ENCODE measurements at regions not wholly inside any gene's neighbourhood (a gene's known extent, or its start where the extent isn't known, plus 50 kb on each side); places are given as distances from the start of the nearest gene placed in this dataset.
"Not testable (repeated sequence)": the region's sequence is repeated elsewhere in the genome, so short reads cannot be mapped to it uniquely, and the experiment has no call there.

GRCh38 chr3:28575746-28576613, 227.4 kb upstream of the AZI2 start:
- DNase-seq (ENCODE audit: low read depth in 2 of 2, low spot score in 1 of 2): no peak

- no peak for DNase-seq (ENCODE audit: low read depth in 2 of 2, low spot score in 1 of 2)
Observed at GRCh38 chr3:28576614-28577200, 228.1 kb upstream of the AZI2 start.

GRCh38 chr3:28577941-28578500, 229.4 kb upstream of the AZI2 start:
- DNase-seq (ENCODE audit: low read depth in 2 of 2, low spot score in 1 of 2): no peak

- no peak for DNase-seq (ENCODE audit: low read depth in 2 of 2, low spot score in 1 of 2)
Observed at GRCh38 chr3:28586325-28586724, 237.7 kb upstream of the AZI2 start.

GRCh38 chr3:28587723-28588122, 239.1 kb upstream of the AZI2 start:
- DNase-seq (ENCODE audit: low read depth in 2 of 2, low spot score in 1 of 2): no peak

GRCh38 chr3:28590216-28590615, 241.6 kb upstream of the AZI2 start:
- no peak for DNase-seq (ENCODE audit: low read depth in 2 of 2, low spot score in 1 of 2)

- no peak for DNase-seq (ENCODE audit: low read depth in 2 of 2, low spot score in 1 of 2)
Observed at GRCh38 chr3:28590860-28591259, 242.2 kb upstream of the AZI2 start.

GRCh38 chr3:28595372-28595771, 246.7 kb upstream of the AZI2 start:
- no peak for DNase-seq (ENCODE audit: low read depth in 2 of 2, low spot score in 1 of 2)

GRCh38 chr3:28597452-28597851, 248.8 kb upstream of the AZI2 start:
- no peak for DNase-seq (ENCODE audit: low read depth in 2 of 2, low spot score in 1 of 2)

GRCh38 chr3:28598165-28598564, 249.5 kb upstream of the AZI2 start:
- no peak for DNase-seq (ENCODE audit: low read depth in 2 of 2, low spot score in 1 of 2)

GRCh38 chr3:28601291-28601690, 252.7 kb upstream of the AZI2 start:
- DNase-seq (ENCODE audit: low read depth in 2 of 2, low spot score in 1 of 2): no peak

- DNase-seq (ENCODE audit: low read depth in 2 of 2, low spot score in 1 of 2): no peak
Observed at GRCh38 chr3:28606283-28606682, 257.7 kb upstream of the AZI2 start.

GRCh38 chr3:28612232-28612631, 263.6 kb upstream of the AZI2 start:
- no peak for DNase-seq (ENCODE audit: low read depth in 2 of 2, low spot score in 1 of 2)

- no peak for DNase-seq (ENCODE audit: low read depth in 2 of 2, low spot score in 1 of 2)
Observed at GRCh38 chr3:28613511-28614106, 265.0 kb upstream of the AZI2 start.

- DNase-seq (ENCODE audit: low read depth in 2 of 2, low spot score in 1 of 2): no peak
Observed at GRCh38 chr3:28615071-28615470, 266.4 kb upstream of the AZI2 start.

- DNase-seq (ENCODE audit: low read depth in 2 of 2, low spot score in 1 of 2): no peak
Observed at GRCh38 chr3:28615971-28616370, 267.3 kb upstream of the AZI2 start.

GRCh38 chr3:28617821-28618220, 269.2 kb upstream of the AZI2 start:
- no peak for DNase-seq (ENCODE audit: low read depth in 2 of 2, low spot score in 1 of 2)

GRCh38 chr3:28623106-28623505, 274.5 kb upstream of the AZI2 start:
- DNase-seq (ENCODE audit: low read depth in 2 of 2, low spot score in 1 of 2): no peak

- DNase-seq (ENCODE audit: low read depth in 2 of 2, low spot score in 1 of 2): no peak
Observed at GRCh38 chr3:28624084-28624483, 275.5 kb upstream of the AZI2 start.

- DNase-seq (ENCODE audit: low read depth in 2 of 2, low spot score in 1 of 2): not testable (repeated sequence)
Observed at GRCh38 chr3:28627843-28628242, 279.2 kb upstream of the AZI2 start.

- no peak for DNase-seq (ENCODE audit: low read depth in 2 of 2, low spot score in 1 of 2)
Observed at GRCh38 chr3:28634019-28634418, 285.4 kb upstream of the AZI2 start.

GRCh38 chr3:28637742-28638141, 289.1 kb upstream of the AZI2 start:
- DNase-seq (ENCODE audit: low read depth in 2 of 2, low spot score in 1 of 2): no peak
